KMS-11 (cell line): ENCODE measurements at regions not wholly inside any gene's neighbourhood (a gene's known extent, or its start where the extent isn't known, plus 50 kb on each side); places are given as distances from the start of the nearest gene placed in this dataset.

Experiments
- H2AFZ ChIP-seq: fragments of 200-600 bp; sonication (generic); 2 replicates; pipeline ENCODE4 v1.6.1; 2016; ENCODE audit warnings: antibody characterized with exemption, mixed run types, low read depth
- H3K27ac ChIP-seq: fragments of 200-600 bp; sonication (generic); 2 replicates; pipeline ENCODE4 v1.6.1; 2016; ENCODE audit warnings: mild to moderate bottlenecking, mixed run types
- H3K27me3 ChIP-seq: fragments of 200-600 bp; sonication (generic); 2 replicates; pipeline ENCODE4 v1.6.1; 2017; ENCODE audit warnings: mild to moderate bottlenecking, low read depth, mixed run types, moderate library complexity; ENCODE audit not compliant: insufficient read depth
- H3K36me3 ChIP-seq: fragments of 200-600 bp; sonication (generic); 2 replicates; pipeline ENCODE4 v1.6.1; 2017; ENCODE audit warnings: mild to moderate bottlenecking, mixed run types; ENCODE audit not compliant: insufficient read depth
- H3K4me1 ChIP-seq: fragments of 200-600 bp; sonication (generic); 2 replicates; pipeline ENCODE4 v1.6.1; 2016; ENCODE audit warnings: mild to moderate bottlenecking, low read depth, mixed run types; ENCODE audit not compliant: poor library complexity, severe bottlenecking
- H3K4me2 ChIP-seq: fragments of 200-600 bp; sonication (generic); 2 replicates; pipeline ENCODE4 v1.7.0; 2016; ENCODE audit warnings: mild to moderate bottlenecking, mixed run types
- H3K4me3 ChIP-seq: fragments of 200-600 bp; sonication (generic); IDR thresholded peaks from 2 replicates; pipeline ENCODE4 v1.6.1; 2017; ENCODE audit warnings: low read depth, low read length, mixed read lengths; ENCODE audit not compliant: insufficient read depth
- H3K79me2 ChIP-seq: fragments of 200-600 bp; sonication (generic); 2 replicates; pipeline ENCODE4 v1.6.1; 2016; ENCODE audit warnings: low read depth, mixed run types; ENCODE audit not compliant: insufficient read depth
- H3K9ac ChIP-seq: fragments of 200-600 bp; sonication (generic); 2 replicates; pipeline ENCODE4 v1.6.1; 2016; ENCODE audit warnings: mild to moderate bottlenecking, mixed run types
- H4K20me1 ChIP-seq: fragments of 200-600 bp; sonication (generic); 2 replicates; pipeline ENCODE4 v1.6.1; 2016; ENCODE audit warnings: mild to moderate bottlenecking, mixed run types; ENCODE audit not compliant: insufficient read depth
- CTCF ChIP-seq: fragments of 200-600 bp; sonication (generic); conservative IDR thresholded peaks from 2 replicates; pipeline ENCODE4 v1.6.1; 2017; ENCODE audit warnings: low read depth, mild to moderate bottlenecking, antibody characterized with exemption, low read length, moderate library complexity, mixed read lengths

GRCh38 chr15:98025237-98025636, 64.7 kb downstream of the ARRDC4 start:
- Histone ChIP-seq H3K9ac (no peak overlapping the region), H2AFZ (no peak overlapping the region), H3K27ac (no peak overlapping the region), H3K27me3 (no peaks in the 10 kb centered on the region), H4K20me1 (no peaks in the 10 kb centered on the region), H3K79me2 (no peaks in the 10 kb centered on the region), H3K4me2 (no peak overlapping the region), H3K4me3 (no peak overlapping the region), H3K36me3 (no peaks in the 10 kb centered on the region), H3K4me1 (no peaks in the 10 kb centered on the region)
- TF ChIP-seq CTCF: no peak

GRCh38 chr15:98034731-98035130, 74.2 kb downstream of the ARRDC4 start:
- Histone ChIP-seq H3K4me2 (no peak overlapping the region), H3K36me3 (no peaks in the 10 kb centered on the region)
- TF ChIP-seq CTCF: no peak

GRCh38 chr15:98035134-98035533, 74.6 kb downstream of the ARRDC4 start:
- Histone ChIP-seq H3K79me2 (no peaks in the 10 kb centered on the region), H3K4me1 (no peaks in the 10 kb centered on the region), H3K4me2 (no peak overlapping the region), H3K4me3 (no peak overlapping the region), H2AFZ (no peak overlapping the region), H4K20me1 (no peaks in the 10 kb centered on the region), H3K27ac (no peak overlapping the region), H3K27me3 (no peaks in the 10 kb centered on the region), H3K36me3 (no peaks in the 10 kb centered on the region), H3K9ac (no peak overlapping the region)
- no peak for TF ChIP-seq CTCF

More at GRCh38 chr15:98034731-98035130, 74.2 kb downstream of the ARRDC4 start:
- Histone ChIP-seq H2AFZ (no peak overlapping the region), H4K20me1 (no peaks in the 10 kb centered on the region), H3K79me2 (no peaks in the 10 kb centered on the region), H3K4me1 (no peaks in the 10 kb centered on the region), H3K27me3 (no peaks in the 10 kb centered on the region), H3K27ac (no peak overlapping the region), H3K9ac (no peak overlapping the region), H3K4me3 (no peak overlapping the region)

GRCh38 chr15:98035577-98036010, 75.1 kb downstream of the ARRDC4 start:
- H4K20me1 ChIP-seq: no peaks in the 10 kb centered on the region
- H3K79me2 ChIP-seq: no peaks in the 10 kb centered on the region
- H3K27me3 ChIP-seq: no peaks in the 10 kb centered on the region
- H3K36me3 ChIP-seq: no peaks in the 10 kb centered on the region
- no peak for TF ChIP-seq CTCF
- no peak overlapping the region for H3K4me3 ChIP-seq
- H3K27ac ChIP-seq: no peak overlapping the region
- no peak overlapping the region for H2AFZ ChIP-seq
- no peak overlapping the region for H3K9ac ChIP-seq
- no peak overlapping the region for H3K4me2 ChIP-seq
- H3K4me1 ChIP-seq: no peaks in the 10 kb centered on the region
